NCI-H510A treated with DMSO at 0.1 percent for 48 hours (cell line): ENCODE measurements at regions not wholly inside any gene's neighbourhood (a gene's known extent, or its start where the extent isn't known, plus 50 kb on each side); places are given as distances from the start of the nearest gene placed in this dataset.

Source experiments
- DNase-seq: peaks from one replicate; lab custom pipeline; 2025; lab: John Stamatoyannopoulos, UW

DNA sequence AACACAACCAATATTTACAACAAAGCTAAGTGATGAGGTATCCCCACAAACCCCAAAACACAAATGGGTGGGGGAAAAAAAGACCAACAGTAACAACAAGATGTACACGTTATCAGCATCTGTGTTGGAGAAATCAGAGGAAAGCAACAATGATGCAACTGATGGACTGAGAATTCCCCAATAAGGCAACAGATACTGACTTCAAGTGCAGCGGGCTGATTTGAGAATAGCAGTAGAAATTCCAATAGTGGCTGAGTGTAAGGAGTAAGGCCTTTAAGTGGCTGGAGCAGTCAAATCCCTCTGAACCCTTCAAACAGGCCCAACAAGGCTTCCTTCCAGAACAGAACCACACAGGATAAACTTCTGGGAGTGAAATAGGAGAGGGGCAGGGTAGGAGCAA is 97.6 kb downstream of the TM2D1 start:
- no peak for DNase-seq

GRCh38 chr1:61626816-61627215 is 98.1 kb downstream of the TM2D1 start:
- DNase-seq: no peak

DNA sequence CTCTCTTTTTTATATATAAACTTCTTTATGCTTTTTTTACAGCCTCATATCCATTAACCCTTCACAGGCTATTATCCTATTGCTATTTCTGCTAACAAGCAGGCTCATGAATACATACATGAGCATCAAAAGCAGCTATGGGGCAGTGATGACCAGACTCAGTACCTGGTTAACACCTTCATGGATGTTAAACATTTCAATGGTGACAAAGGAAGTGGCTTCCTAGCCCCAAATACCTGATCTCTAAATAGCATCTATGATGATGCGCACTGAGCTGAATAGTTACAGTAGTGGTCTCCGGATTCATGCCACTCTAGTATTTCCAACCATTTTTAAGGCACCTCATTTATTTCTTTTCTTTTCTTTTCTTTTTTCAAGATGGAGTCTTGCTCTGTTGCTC is 101.1 kb downstream of the TM2D1 start:
- DNase-seq: no peak

- DNase-seq: no peak
Measured at GRCh38 chr1:61620536-61620935, 104.4 kb downstream of the TM2D1 start.

DNA sequence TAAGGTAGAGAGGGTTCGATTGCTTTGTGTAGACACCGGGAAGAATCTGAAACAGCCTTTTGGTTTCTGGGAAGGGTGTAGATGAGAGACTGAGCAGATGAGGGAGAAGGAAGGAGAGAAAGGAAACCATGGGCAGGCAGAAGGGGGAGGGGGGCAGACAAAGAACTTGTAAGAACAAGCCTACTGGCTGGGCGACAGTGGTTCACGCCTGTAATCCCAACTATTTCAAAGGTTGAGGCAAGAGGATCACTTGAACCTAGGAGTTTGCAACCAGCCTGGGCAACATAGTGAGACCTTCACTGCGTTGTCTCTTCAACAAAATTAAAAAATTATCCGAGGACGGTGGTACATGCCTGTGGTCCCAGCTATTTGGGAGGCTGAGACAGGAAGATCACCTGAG is 106.2 kb downstream of the TM2D1 start:
- DNase-seq: no peak

GRCh38 chr1:61618193-61618592 is 106.7 kb downstream of the TM2D1 start:
- no peak for DNase-seq

DNA sequence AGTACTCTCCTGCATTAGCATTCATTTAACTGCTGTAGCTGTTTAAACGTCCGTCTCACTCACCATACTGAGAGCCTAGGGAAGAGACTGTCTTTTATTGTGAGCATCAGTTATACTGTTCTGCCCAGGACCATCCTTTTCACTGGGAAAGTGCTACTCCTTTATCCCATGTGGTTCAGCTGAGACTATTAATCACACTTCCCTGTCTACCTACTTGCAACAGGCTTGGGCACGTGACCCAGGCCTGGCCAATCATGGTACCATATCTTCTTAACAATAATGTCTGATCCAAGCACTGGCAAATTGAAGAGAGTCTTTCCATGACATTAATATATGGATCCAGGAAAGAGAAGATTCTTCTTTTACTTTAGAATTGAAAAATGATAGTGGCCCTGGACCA is 108.1 kb downstream of the TM2D1 start:
- DNase-seq: no peak

DNA sequence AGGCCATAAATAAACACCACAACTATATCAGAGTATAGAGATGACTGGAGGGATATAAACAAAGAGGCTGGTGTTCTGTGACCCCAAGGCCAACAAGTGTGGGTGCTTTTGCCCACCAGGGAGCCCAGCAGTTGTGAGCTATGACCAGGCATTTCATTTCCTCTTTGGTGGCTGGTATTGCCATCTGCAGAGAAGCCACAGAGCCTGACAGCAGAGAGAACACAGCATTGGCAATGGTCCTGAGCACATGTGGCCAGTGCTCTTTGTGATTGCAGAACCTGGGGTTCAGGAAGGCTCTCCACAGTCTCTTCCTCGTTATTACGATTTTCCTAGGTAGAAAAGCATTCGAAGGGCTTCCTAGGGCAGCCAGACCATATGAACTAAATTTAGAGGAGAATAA is 112.3 kb downstream of the TM2D1 start:
- no peak for DNase-seq

GRCh38 chr1:61609040-61609439 is 115.9 kb downstream of the TM2D1 start:
- no peak for DNase-seq

DNA sequence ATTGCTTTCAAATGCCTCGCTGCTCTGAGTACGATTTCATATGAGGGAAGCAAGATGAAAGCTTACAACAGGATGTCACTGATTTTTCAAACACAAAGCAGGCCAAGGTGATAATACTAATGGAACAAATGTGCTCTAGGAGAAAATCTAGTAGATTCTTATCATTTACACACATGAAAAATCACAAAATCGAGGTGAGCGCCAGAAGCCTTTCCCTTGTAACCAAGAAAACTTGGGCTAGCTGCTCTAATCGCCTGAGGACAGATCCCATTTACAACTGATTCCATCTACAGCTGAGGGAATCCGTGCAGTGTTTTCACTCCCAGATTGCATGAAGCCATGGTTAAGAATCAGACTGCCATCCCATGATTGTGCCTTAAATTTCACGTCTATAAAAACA is 117.5 kb downstream of the TM2D1 start:
- DNase-seq: no peak

- DNase-seq: no peak
Measured at GRCh38 chr1:61606448-61607312, 118.3 kb downstream of the TM2D1 start.

- DNase-seq: no peak
Measured at GRCh38 chr1:61605607-61606321, 119.2 kb downstream of the TM2D1 start.

DNA sequence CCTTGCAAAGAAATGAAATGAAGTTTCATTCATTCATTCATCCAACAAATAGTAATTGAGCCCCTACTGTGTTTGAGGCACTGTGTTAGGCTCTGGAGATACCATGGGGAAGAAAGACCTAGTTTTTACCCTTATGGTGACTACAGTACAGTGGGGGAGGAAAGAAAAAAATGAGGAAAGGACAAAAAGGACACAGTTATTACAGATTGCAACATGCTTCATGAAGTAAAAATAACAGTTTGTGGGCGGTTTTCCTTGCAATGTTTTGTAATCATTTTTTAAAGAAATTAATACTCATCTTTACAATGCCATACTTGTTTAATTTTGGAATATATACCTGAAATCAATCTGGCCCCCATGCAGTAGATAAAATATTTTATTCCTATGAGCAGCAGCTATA is 120.3 kb downstream of the TM2D1 start:
- no peak for DNase-seq

DNA sequence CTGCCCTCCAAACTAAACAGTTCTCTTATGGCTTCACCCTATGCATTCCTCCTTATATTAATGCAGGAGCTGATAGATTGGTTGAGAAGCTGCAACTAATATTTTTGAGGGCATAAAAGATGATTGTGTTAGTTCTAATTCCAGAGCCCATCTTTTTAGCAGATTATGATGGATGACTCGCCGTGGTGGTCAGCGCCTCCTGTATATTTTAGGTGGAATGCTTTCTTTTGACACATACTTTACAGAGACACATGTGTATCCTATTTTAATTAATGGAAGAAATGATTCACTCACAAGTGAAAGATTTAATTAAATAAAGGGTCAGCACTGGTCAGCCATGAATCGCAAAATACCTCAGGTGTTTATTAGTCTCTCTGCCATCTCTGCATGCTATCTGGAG is 120.7 kb downstream of the TM2D1 start:
- no peak for DNase-seq

- DNase-seq: no peak
Measured at GRCh38 chr1:61602663-61603062, 122.3 kb downstream of the TM2D1 start.

DNA sequence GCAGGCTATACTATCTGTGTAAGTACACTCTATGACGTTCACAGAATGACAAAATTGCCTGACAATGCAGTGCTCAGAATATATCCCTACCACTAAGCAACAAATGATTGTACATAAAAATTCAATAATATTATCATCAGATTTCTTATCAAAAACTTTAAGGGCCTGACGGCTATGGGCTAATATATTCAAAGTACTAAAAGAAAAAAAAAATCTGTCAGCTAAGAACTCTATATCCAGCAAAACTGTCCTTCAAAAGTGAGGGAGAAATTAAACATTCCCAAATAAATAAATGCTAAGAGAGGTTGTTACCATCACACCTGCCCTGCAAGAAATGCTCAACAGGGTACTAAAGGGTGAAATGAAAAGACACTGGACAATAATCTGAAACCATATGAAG is 127.3 kb downstream of the TM2D1 start:
- no peak for DNase-seq

GRCh38 chr1:61593331-61593730 is 131.6 kb downstream of the TM2D1 start:
- no peak for DNase-seq

GRCh38 chr1:61591351-61591750 is 133.6 kb downstream of the TM2D1 start:
- DNase-seq: no peak

DNA sequence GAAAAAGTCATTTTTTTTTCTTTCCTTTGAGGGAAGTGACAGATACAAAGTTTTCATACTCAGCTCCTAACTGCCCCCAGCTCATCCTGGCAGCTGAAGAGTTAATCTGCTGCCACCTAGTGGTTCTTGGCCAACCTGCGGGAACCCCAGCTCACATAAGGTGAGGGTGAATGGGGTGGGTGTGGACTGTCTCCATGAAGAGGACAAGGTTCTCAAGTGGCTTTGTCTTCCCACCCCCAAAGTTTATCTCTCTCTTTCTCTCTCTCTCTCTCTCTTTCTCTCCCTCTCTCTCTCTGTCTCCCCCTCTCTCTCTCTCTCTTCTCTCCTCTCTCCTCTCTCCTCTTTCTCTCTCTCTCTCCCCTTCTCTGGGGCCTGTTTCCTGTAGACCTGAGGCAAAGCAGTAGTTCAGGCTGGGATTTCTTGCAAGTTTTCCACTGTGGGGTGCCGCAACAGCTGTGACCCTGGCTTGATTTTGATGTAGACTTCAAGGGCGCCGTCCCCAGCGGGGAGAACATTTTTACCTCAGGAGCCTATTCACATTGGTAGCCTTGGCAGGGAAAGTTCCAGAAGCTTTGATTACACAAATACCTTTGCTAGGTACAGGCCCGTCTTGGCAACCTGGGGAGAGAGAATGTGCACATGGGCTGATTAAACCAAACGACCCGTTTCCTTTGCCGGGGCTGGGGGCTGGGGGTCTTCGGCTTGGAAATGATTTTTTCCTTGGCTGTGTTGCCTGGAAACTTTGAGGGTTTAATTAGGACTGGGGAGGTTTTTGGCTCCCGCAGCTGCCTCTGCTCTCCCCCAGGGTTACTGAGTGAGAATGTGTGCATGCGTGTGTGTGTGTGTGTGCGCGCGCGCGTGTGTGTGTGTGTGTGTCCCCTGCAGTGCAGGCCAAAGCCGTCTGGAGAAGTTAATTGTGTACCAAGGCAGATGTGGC is 135.9 kb downstream of the TM2D1 start:
- peak; percentile 80 for DNase-seq

DNA sequence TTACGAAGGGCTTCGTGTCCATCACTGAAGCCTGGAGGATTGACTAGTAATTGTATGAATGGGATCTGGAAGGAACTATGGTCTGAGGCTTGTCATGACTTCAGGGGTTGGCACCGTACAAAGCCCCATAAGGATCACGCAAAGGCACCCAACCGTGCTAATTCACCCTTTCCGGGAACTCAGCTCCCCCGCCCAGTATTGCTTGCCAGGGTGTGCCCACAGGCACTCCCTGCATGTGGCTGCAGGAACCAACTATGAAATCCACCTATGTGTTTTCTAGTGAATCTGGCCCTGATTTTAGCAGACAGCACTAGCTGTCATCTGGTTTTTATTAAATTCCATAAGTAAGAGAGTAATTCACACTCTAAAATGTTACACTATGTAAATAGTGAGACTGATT is 139.2 kb downstream of the TM2D1 start:
- DNase-seq: no peak

DNA sequence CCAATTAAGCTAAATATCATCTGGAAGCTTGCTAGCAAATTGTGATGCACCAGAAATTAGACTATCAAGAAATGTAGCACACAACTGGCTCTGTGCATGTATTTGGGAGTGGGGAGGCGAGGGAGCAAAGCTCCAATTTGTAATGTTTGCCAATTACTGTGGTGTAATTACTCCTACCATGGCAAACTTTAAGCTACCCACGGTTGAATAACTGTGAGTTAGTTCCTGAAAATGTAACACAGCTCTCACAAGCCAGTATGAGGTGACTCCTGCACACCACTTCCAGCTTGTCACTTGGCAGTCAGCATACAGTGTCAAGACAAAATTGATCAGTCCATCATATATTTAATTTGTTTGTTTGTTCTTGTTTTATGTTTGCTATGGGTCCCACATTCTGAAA is 141.2 kb downstream of the TM2D1 start:
- no peak for DNase-seq

DNA sequence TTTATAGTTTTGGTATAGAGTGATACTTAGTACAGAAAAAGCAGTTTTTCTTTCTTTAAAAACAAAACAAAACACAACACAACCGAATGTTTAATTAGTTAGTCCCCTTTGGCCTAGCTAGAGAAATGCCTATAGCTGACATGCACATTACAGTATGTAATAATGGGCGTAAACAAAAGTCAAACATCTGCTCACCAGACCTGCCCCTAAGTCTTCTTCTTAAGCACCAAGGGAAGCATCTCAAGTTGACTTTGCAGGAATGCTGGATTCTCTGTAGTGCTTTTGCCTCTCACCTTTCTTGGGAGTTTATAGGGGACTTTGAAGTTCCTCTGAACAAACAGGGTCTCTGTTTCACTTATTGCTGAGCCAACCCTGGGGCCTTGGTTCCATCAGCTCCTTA is 143.7 kb downstream of the TM2D1 start:
- DNase-seq: no peak
